Naive thymus-derived CD8-positive, alpha-beta T cell (primary cell): ENCODE measurements at regions not wholly inside any gene's neighbourhood (a gene's known extent, or its start where the extent isn't known, plus 50 kb on each side); places are given as distances from the start of the nearest gene placed in this dataset.
"Not testable (repeated sequence)": the region's sequence is repeated elsewhere in the genome, so short reads cannot be mapped to it uniquely, and the experiment has no call there.

Experiments
- ATAC-seq, 2 donors: fragments of 150-1000 bp; cut with Tn5 transposase in 1 of 2; sonication (Bioruptor Pico), chemical (Tn5 transposase) in 1 of 2; 1 replicate in 1 of 2; 2 replicates in 1 of 2; pipeline ENCODE4 v1.10.0; 2021; ENCODE audit warnings: mild to moderate bottlenecking in 2 of 2, moderate library complexity in 2 of 2
- POLR2A ChIA-PET: fragments of 350-600 bp; sonication (Branson Sonifier 250); formaldehyde crosslinking; loops from one replicate; lab custom pipeline; 2021; ENCODE audit warnings: antibody characterized with exemption; lab: Charles Lee
- DNase-seq, 10 donors: peaks; one replicate each; pipeline versions ENCODE4 v3.0.0 to v3.0.0-alpha.2; 2020 to 2022
- H3K27ac Mint-ChIP-seq, 10 donors: one replicate each; pipeline ENCODE4 v1.8.0; 2020 to 2022; ENCODE audit warnings: mild to moderate bottlenecking in 10 of 10, mixed read lengths in 10 of 10, moderate library complexity in 4 of 10, inconsistent platforms in 1 of 10
- H3K27me3 Mint-ChIP-seq, 5 donors: one replicate each; pipeline ENCODE4 v1.8.0; 2021 to 2022; ENCODE audit warnings: mixed read lengths in 5 of 5
- H3K36me3 Mint-ChIP-seq, 3 donors: one replicate each; pipeline ENCODE4 v1.8.0; 2020 to 2022; ENCODE audit warnings: mixed read lengths in 3 of 3, mild to moderate bottlenecking in 2 of 3, inconsistent platforms in 1 of 3
- H3K4me1 Mint-ChIP-seq, 4 donors: one replicate each; pipeline ENCODE4 v1.8.0; 2021 to 2022; ENCODE audit warnings: mixed read lengths in 4 of 4
- H3K4me3 Mint-ChIP-seq, 10 donors: one replicate each; pipeline ENCODE4 v1.8.0; 2020 to 2022; ENCODE audit warnings: mild to moderate bottlenecking in 10 of 10, mixed read lengths in 10 of 10, moderate library complexity in 6 of 10, inconsistent platforms in 1 of 10
- H3K9me3 Mint-ChIP-seq, 9 donors: one replicate each; pipeline ENCODE4 v1.8.0; 2020 to 2022; ENCODE audit warnings: mixed read lengths in 9 of 9, mild to moderate bottlenecking in 3 of 9, inconsistent platforms in 1 of 9, moderate library complexity in 1 of 9

- DNase-seq: no peak
- H3K4me3 Mint-ChIP-seq: no peak overlapping the region
- H3K36me3 Mint-ChIP-seq: no peaks in the 10 kb centered on the region
- peaks cover 0 to 14% (median 7%) of the 10 kb centered on the region in 9 donors for H3K9me3 Mint-ChIP-seq
- H3K27ac Mint-ChIP-seq: no peak overlapping the region
- no peak for ATAC-seq
- POLR2A ChIA-PET: no interaction called here
- H3K27me3 Mint-ChIP-seq: no peaks in the 10 kb centered on the region
- no peaks in the 10 kb centered on the region for H3K4me1 Mint-ChIP-seq
Observed at GRCh38 chr12:89194683-89195082, 157.6 kb downstream of the DUSP6 start.

- POLR2A ChIA-PET: no interaction called here
Observed at GRCh38 chr12:89192429-89192828, 159.9 kb downstream of the DUSP6 start.

GRCh38 chr12:89191597-89191996 is 160.7 kb downstream of the DUSP6 start:
- POLR2A ChIA-PET, DNase-seq, H3K4me1 Mint-ChIP-seq, H3K27ac Mint-ChIP-seq, ATAC-seq, H3K27me3 Mint-ChIP-seq, H3K4me3 Mint-ChIP-seq: not testable (repeated sequence)
- Mint-ChIP-seq H3K36me3 (peaks cover 0 to 21% (median 17%) of the 10 kb centered on the region in 3 donors), H3K9me3 (peaks cover 0 to 33% (median 25%) of the 10 kb centered on the region in 9 donors)

More at GRCh38 chr12:89192429-89192828, 159.9 kb downstream of the DUSP6 start:
- H3K27ac Mint-ChIP-seq: no peak overlapping the region
- no peak for DNase-seq
- H3K4me3 Mint-ChIP-seq: no peak overlapping the region
- peaks cover 0 to 30% (median 24%) of the 10 kb centered on the region in 9 donors for H3K9me3 Mint-ChIP-seq
- ATAC-seq: no peak
- no peaks in the 10 kb centered on the region for H3K4me1 Mint-ChIP-seq
- peaks cover 0 to 18% (median 17%) of the 10 kb centered on the region in 3 donors for H3K36me3 Mint-ChIP-seq
- H3K27me3 Mint-ChIP-seq: no peaks in the 10 kb centered on the region

- H3K9me3 Mint-ChIP-seq: peaks cover 0 to 33% (median 26%) of the 10 kb centered on the region in 9 donors
- no peak overlapping the region for H3K4me3 Mint-ChIP-seq
- no peak for ATAC-seq
- no peak overlapping the region for H3K27ac Mint-ChIP-seq
- no peaks in the 10 kb centered on the region for H3K4me1 Mint-ChIP-seq
- POLR2A ChIA-PET: no interaction called here
- peaks cover 0 to 26% (median 17%) of the 10 kb centered on the region in 3 donors for H3K36me3 Mint-ChIP-seq
- H3K27me3 Mint-ChIP-seq: peaks cover 0 to 2% (median 0%) of the 10 kb centered on the region in 5 donors
- no peak for DNase-seq
Observed at GRCh38 chr12:89189448-89189847, 162.9 kb downstream of the DUSP6 start.

GRCh38 chr12:89187507-89187906 is 164.8 kb downstream of the DUSP6 start:
- Mint-ChIP-seq H3K4me3 (no peak overlapping the region), H3K27ac (no peak overlapping the region), H3K4me1 (peaks cover 0 to 1% (median 0%) of the 10 kb centered on the region in 4 donors), H3K27me3 (peaks cover 0 to 2% (median 0%) of the 10 kb centered on the region in 5 donors), H3K9me3 (peaks cover 0 to 33% (median 26%) of the 10 kb centered on the region in 9 donors), H3K36me3 (peaks cover 0 to 26% (median 17%) of the 10 kb centered on the region in 3 donors)
- no peak for ATAC-seq
- DNase-seq: no peak
- POLR2A ChIA-PET: no interaction called here

- Mint-ChIP-seq H3K4me1 (peaks cover 0 to 9% (median 0%) of the 10 kb centered on the region in 4 donors), H3K9me3 (peaks cover 0 to 33% (median 20%) of the 10 kb centered on the region in 9 donors), H3K36me3 (peaks cover 0 to 26% (median 17%) of the 10 kb centered on the region in 3 donors), H3K4me3 (no peak overlapping the region), H3K27me3 (peaks cover 0 to 2% (median 0%) of the 10 kb centered on the region in 5 donors), H3K27ac (no peak overlapping the region)
- DNase-seq (no peak), ATAC-seq (no peak)
- POLR2A ChIA-PET: no interaction called here
Observed at GRCh38 chr12:89185889-89186288, 166.4 kb downstream of the DUSP6 start.

GRCh38 chr12:89185181-89185580 is 167.1 kb downstream of the DUSP6 start:
- ATAC-seq (no peak), DNase-seq (no peak)
- Mint-ChIP-seq H3K9me3 (peaks cover 0 to 28% (median 14%) of the 10 kb centered on the region in 9 donors), H3K27ac (no peak overlapping the region), H3K4me1 (peaks cover 0 to 15% (median under 1%) of the 10 kb centered on the region in 4 donors), H3K4me3 (no peak overlapping the region), H3K36me3 (peaks cover 0 to 26% (median 17%) of the 10 kb centered on the region in 3 donors), H3K27me3 (peaks cover 0 to 3% (median 0%) of the 10 kb centered on the region in 5 donors)
- POLR2A ChIA-PET: no interaction called here

GRCh38 chr12:89183985-89184435 is 168.3 kb downstream of the DUSP6 start:
- DNase-seq (no peak), ATAC-seq (no peak)
- Mint-ChIP-seq H3K4me1 (peaks cover 0 to 19% (median 2%) of the 10 kb centered on the region in 4 donors), H3K27ac (no peak overlapping the region), H3K27me3 (peaks cover 0 to 6% (median 0%) of the 10 kb centered on the region in 5 donors), H3K4me3 (no peak overlapping the region), H3K36me3 (peaks cover 0 to 20% (median 12%) of the 10 kb centered on the region in 3 donors), H3K9me3 (peaks cover 0 to 18% (median 12%) of the 10 kb centered on the region in 9 donors)
- POLR2A ChIA-PET: no interaction called here

GRCh38 chr12:89181271-89181920 is 170.9 kb downstream of the DUSP6 start:
- no peak overlapping the region for H3K4me3 Mint-ChIP-seq
- ATAC-seq (no peak), DNase-seq (no peak)
- H3K27me3 Mint-ChIP-seq: peaks cover 0 to 10% (median 2%) of the 10 kb centered on the region in 5 donors
- POLR2A ChIA-PET: no interaction called here
- peaks cover 0 to under 1% (median 0%) of the 10 kb centered on the region in 9 donors for H3K9me3 Mint-ChIP-seq
- no peak overlapping the region for H3K27ac Mint-ChIP-seq
- H3K4me1 Mint-ChIP-seq: peaks cover 0 to 19% (median 2%) of the 10 kb centered on the region in 4 donors
- H3K36me3 Mint-ChIP-seq: peaks cover 0 to 2% (median 0%) of the 10 kb centered on the region in 3 donors

GRCh38 chr12:89180496-89180895 is 171.8 kb downstream of the DUSP6 start:
- Mint-ChIP-seq H3K4me1 (peaks cover 0 to 19% (median 2%) of the 10 kb centered on the region in 4 donors), H3K27me3 (peaks cover 0 to 10% (median 0%) of the 10 kb centered on the region in 5 donors), H3K9me3 (no peaks in the 10 kb centered on the region), H3K4me3 (no peak overlapping the region), H3K27ac (no peak overlapping the region), H3K36me3 (no peaks in the 10 kb centered on the region)
- ATAC-seq: no peak
- POLR2A ChIA-PET: no interaction called here
- DNase-seq: no peak

- no peaks in the 10 kb centered on the region for H3K9me3 Mint-ChIP-seq
- DNase-seq: no peak
- no peaks in the 10 kb centered on the region for H3K36me3 Mint-ChIP-seq
- POLR2A ChIA-PET: no interaction called here
- no peak for ATAC-seq
- H3K27me3 Mint-ChIP-seq: peaks cover 0 to 10% (median 0%) of the 10 kb centered on the region in 5 donors
- no peak overlapping the region for H3K4me3 Mint-ChIP-seq
- no peak overlapping the region for H3K27ac Mint-ChIP-seq
- peaks cover 0 to 19% (median 2%) of the 10 kb centered on the region in 4 donors for H3K4me1 Mint-ChIP-seq
Observed at GRCh38 chr12:89179983-89180382, 172.3 kb downstream of the DUSP6 start.

- Mint-ChIP-seq H3K4me1 (peaks cover 0 to 19% (median 2%) of the 10 kb centered on the region in 4 donors), H3K27ac (no peak overlapping the region), H3K4me3 (no peak overlapping the region), H3K36me3 (no peaks in the 10 kb centered on the region), H3K27me3 (peaks cover 0 to 10% (median 0%) of the 10 kb centered on the region in 5 donors), H3K9me3 (no peaks in the 10 kb centered on the region)
- ATAC-seq: no peak
- no peak for DNase-seq
- POLR2A ChIA-PET: no interaction called here
Observed at GRCh38 chr12:89179245-89179644, 173.1 kb downstream of the DUSP6 start.

- Mint-ChIP-seq H3K9me3 (no peaks in the 10 kb centered on the region), H3K4me3 (no peak overlapping the region), H3K27ac (no peak overlapping the region), H3K4me1 (peaks cover 0 to 22% (median 2%) of the 10 kb centered on the region in 4 donors), H3K36me3 (no peaks in the 10 kb centered on the region), H3K27me3 (peaks cover 0 to 10% (median 0%) of the 10 kb centered on the region in 5 donors)
- POLR2A ChIA-PET: no interaction called here
- DNase-seq (no peak), ATAC-seq (no peak)
Observed at GRCh38 chr12:89177802-89178395, 174.4 kb downstream of the DUSP6 start.
